ENCODE measurements at regions not wholly inside any gene's neighbourhood (a gene's known extent, or its start where the extent isn't known, plus 50 kb on each side); places are given as distances from the start of the nearest gene placed in this dataset.

DNA sequence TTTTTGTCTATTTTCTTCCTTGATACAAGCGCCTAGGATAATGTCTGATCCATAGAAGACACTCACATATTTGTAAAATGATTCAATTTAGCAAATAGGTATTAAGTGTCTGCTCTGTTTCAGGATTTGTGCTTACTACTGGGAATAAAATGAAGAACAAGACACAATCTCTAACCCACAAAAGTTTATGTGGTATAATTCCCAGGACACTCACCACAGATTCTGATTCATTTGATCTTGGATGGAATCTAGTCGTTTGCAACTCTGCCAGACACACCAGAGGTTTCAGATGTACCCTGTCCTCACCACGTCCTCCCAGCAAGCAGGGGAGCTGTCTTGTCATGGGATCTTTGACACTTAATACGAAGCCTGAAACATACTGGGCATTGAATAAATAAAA is 208.3 kb downstream of the LRIG3 start:
- no peaks in the 10 kb centered on the region for H3F3A ChIP-seq (ENCODE audit: insufficient read depth)
- no peak overlapping the region for H3K9ac ChIP-seq (ENCODE audit: low read length)
- no peaks in the 10 kb centered on the region for H3K9me3 ChIP-seq (ENCODE audit: insufficient read depth, low read length)
- no peak overlapping the region for H3K4me3 ChIP-seq (ENCODE audit: insufficient read depth, low read length, poor library complexity, severe bottlenecking)
- TF ChIP-seq EZH2phosphoT487 (conservative IDR thresholded peaks at IDR 0.05; ENCODE audit: low read length): no peak
- no peak for TF ChIP-seq CTCF (IDR thresholded peaks at IDR 0.05; ENCODE audit: insufficient read depth, low read length, poor library complexity, severe bottlenecking)
- no peak overlapping the region for H2AFZ ChIP-seq (ENCODE audit: low read depth, low read length, severe bottlenecking)
- no peaks in the 10 kb centered on the region for H3K36me3 ChIP-seq (ENCODE audit: low read length)
- H4K20me1 ChIP-seq (ENCODE audit: low read depth, low read length): no peaks in the 10 kb centered on the region
- no peak overlapping the region for H3K4me2 ChIP-seq (ENCODE audit: low read depth, low read length, poor library complexity, severe bottlenecking)
- H3K27me3 ChIP-seq (ENCODE audit: low read length): no peaks in the 10 kb centered on the region
- H3K9me2 ChIP-seq (replicated peaks; ENCODE audit: insufficient read depth, low read length): no peaks in the 10 kb centered on the region
- H3K27ac ChIP-seq (ENCODE audit: low read depth, low read length): no peak overlapping the region
- no peaks in the 10 kb centered on the region for H3K79me2 ChIP-seq (ENCODE audit: insufficient read depth, low read length)

- no peak overlapping the region for H3K9ac ChIP-seq (ENCODE audit: low read length)
- H3K4me3 ChIP-seq (ENCODE audit: insufficient read depth, low read length, poor library complexity, severe bottlenecking): no peak overlapping the region
- H3K79me2 ChIP-seq (ENCODE audit: insufficient read depth, low read length): no peaks in the 10 kb centered on the region
- no peak overlapping the region for H3K27ac ChIP-seq (ENCODE audit: low read depth, low read length)
- no peaks in the 10 kb centered on the region for H3K9me2 ChIP-seq (replicated peaks; ENCODE audit: insufficient read depth, low read length)
- no peaks in the 10 kb centered on the region for H4K20me1 ChIP-seq (ENCODE audit: low read depth, low read length)
- H3F3A ChIP-seq (ENCODE audit: insufficient read depth): no peaks in the 10 kb centered on the region
- no peaks in the 10 kb centered on the region for H3K36me3 ChIP-seq (ENCODE audit: low read length)
- no peak overlapping the region for H3K4me2 ChIP-seq (ENCODE audit: low read depth, low read length, poor library complexity, severe bottlenecking)
- no peak for TF ChIP-seq CTCF (IDR thresholded peaks at IDR 0.05; ENCODE audit: insufficient read depth, low read length, poor library complexity, severe bottlenecking)
- no peak for TF ChIP-seq EZH2phosphoT487 (conservative IDR thresholded peaks at IDR 0.05; ENCODE audit: low read length)
- H3K27me3 ChIP-seq (ENCODE audit: low read length): no peaks in the 10 kb centered on the region
- no peak overlapping the region for H2AFZ ChIP-seq (ENCODE audit: low read depth, low read length, severe bottlenecking)
- no peaks in the 10 kb centered on the region for H3K9me3 ChIP-seq (ENCODE audit: insufficient read depth, low read length)
Observed at GRCh38 chr12:58712976-58713375, 207.3 kb downstream of the LRIG3 start.

DNA sequence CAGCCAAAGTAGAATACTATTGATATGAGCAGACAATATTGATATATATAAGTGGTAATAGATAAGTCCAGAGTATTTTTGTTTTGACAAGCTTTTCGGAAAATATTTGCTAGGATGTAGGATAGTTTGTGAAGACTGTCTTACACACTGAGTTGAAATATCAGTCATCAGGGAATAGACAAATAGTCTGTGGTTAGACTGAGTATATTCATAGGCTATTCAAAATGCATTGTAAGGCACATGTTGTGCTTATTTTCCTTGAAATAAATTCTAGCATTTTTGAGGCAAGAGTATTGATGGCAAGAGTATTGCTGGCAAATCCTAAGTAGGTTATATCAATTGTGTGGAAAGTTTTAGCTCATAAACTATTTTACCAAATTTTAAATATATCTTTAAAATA is 201.1 kb downstream of the LRIG3 start:
- Histone ChIP-seq H4K20me1 (ENCODE audit: low read depth, low read length) (no peaks in the 10 kb centered on the region), H3K27ac (ENCODE audit: low read depth, low read length) (no peak overlapping the region), H3K9ac (ENCODE audit: low read length) (no peak overlapping the region), H3K4me2 (ENCODE audit: low read depth, low read length, poor library complexity, severe bottlenecking) (no peak overlapping the region), H3K36me3 (ENCODE audit: low read length) (no peaks in the 10 kb centered on the region), H3K27me3 (ENCODE audit: low read length) (no peaks in the 10 kb centered on the region), H3F3A (ENCODE audit: insufficient read depth) (no peaks in the 10 kb centered on the region), H3K4me3 (ENCODE audit: insufficient read depth, low read length, poor library complexity, severe bottlenecking) (no peak overlapping the region), H3K9me2 (replicated peaks; ENCODE audit: insufficient read depth, low read length) (no peaks in the 10 kb centered on the region), H2AFZ (ENCODE audit: low read depth, low read length, severe bottlenecking) (no peak overlapping the region), H3K79me2 (ENCODE audit: insufficient read depth, low read length) (no peaks in the 10 kb centered on the region), H3K9me3 (ENCODE audit: insufficient read depth, low read length) (no peaks in the 10 kb centered on the region)
- no peak for TF ChIP-seq EZH2phosphoT487 (conservative IDR thresholded peaks at IDR 0.05; ENCODE audit: low read length)
- no peak for TF ChIP-seq CTCF (IDR thresholded peaks at IDR 0.05; ENCODE audit: insufficient read depth, low read length, poor library complexity, severe bottlenecking)

DNA sequence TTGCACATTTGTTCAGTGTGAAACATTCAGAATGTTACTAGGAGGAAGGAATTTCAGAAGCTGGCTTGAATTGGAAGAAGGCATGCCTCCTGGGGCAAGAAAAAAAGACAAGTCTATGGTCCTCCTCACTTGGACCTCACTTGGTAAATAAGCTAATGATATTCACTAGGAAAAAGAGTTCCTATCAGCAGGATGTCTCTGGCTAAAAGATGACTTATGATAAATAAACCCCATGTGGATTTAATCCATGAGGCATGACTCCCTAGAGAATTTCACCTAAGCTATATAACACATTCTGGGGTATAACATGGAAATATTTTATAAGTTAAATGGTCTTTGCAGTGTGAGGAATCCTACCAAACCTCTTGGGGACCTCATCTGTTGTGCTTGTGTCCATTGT is 199.9 kb downstream of the LRIG3 start:
- Histone ChIP-seq H3K27ac (ENCODE audit: low read depth, low read length) (no peak overlapping the region), H3K27me3 (ENCODE audit: low read length) (no peaks in the 10 kb centered on the region), H2AFZ (ENCODE audit: low read depth, low read length, severe bottlenecking) (no peak overlapping the region), H3K36me3 (ENCODE audit: low read length) (no peaks in the 10 kb centered on the region), H3K9ac (ENCODE audit: low read length) (no peak overlapping the region), H3K4me3 (ENCODE audit: insufficient read depth, low read length, poor library complexity, severe bottlenecking) (no peak overlapping the region), H3K4me2 (ENCODE audit: low read depth, low read length, poor library complexity, severe bottlenecking) (no peak overlapping the region), H3K79me2 (ENCODE audit: insufficient read depth, low read length) (no peaks in the 10 kb centered on the region), H3K9me2 (replicated peaks; ENCODE audit: insufficient read depth, low read length) (no peaks in the 10 kb centered on the region), H4K20me1 (ENCODE audit: low read depth, low read length) (no peaks in the 10 kb centered on the region), H3K9me3 (ENCODE audit: insufficient read depth, low read length) (no peaks in the 10 kb centered on the region), H3F3A (ENCODE audit: insufficient read depth) (no peaks in the 10 kb centered on the region)
- TF ChIP-seq EZH2phosphoT487 (conservative IDR thresholded peaks at IDR 0.05; ENCODE audit: low read length) (no peak), CTCF (IDR thresholded peaks at IDR 0.05; ENCODE audit: insufficient read depth, low read length, poor library complexity, severe bottlenecking) (no peak)
